ENCODE measurements at regions not wholly inside any gene's neighbourhood (a gene's known extent, or its start where the extent isn't known, plus 50 kb on each side); places are given as distances from the start of the nearest gene placed in this dataset.

DNA sequence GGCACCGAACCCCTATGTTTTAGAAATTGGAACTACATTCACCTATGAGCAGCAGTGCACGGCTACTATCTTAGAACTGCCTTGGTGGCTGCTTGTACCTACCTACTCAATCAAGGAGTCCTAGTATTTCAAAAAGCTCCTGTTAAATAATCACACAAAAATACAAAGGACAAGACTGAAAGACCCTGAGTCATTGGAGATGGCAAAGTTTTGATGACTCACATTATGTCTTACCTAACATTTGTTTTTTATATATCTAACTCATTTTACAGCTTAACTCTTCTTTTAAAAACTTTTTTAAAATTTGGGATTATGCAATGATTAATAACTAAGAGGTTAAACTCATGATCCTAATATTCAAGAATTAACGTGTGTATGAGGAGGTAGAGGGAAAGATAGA, 1206.0 kb upstream of the TMPRSS15 start:
- TF ChIP-seq, protein P1, sequence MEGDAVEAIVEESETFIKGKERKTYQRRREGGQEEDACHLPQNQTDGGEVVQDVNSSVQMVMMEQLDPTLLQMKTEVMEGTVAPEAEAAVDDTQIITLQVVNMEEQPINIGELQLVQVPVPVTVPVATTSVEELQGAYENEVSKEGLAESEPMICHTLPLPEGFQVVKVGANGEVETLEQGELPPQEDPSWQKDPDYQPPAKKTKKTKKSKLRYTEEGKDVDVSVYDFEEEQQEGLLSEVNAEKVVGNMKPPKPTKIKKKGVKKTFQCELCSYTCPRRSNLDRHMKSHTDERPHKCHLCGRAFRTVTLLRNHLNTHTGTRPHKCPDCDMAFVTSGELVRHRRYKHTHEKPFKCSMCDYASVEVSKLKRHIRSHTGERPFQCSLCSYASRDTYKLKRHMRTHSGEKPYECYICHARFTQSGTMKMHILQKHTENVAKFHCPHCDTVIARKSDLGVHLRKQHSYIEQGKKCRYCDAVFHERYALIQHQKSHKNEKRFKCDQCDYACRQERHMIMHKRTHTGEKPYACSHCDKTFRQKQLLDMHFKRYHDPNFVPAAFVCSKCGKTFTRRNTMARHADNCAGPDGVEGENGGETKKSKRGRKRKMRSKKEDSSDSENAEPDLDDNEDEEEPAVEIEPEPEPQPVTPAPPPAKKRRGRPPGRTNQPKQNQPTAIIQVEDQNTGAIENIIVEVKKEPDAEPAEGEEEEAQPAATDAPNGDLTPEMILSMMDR (IDR thresholded peaks at IDR 0.05), result no peak
- TF ChIP-seq POLR2A (IDR thresholded peaks at IDR 0.05), result no peak
